ENCODE measurements at regions not wholly inside any gene's neighbourhood (a gene's known extent, or its start where the extent isn't known, plus 50 kb on each side); places are given as distances from the start of the nearest gene placed in this dataset.

- TF ChIP-seq ZNF513 (tag by site-specific recombination; IDR thresholded peaks at IDR 0.05) = no peak
- TF ChIP-seq ZNF843 (tag by site-specific recombination; IDR thresholded peaks at IDR 0.05) = no peak
- no peak for TF ChIP-seq ZBTB20 (tag by site-specific recombination; IDR thresholded peaks at IDR 0.05)
- no peak for TF ChIP-seq TCF7L2 (IDR thresholded peaks at IDR 0.05; ENCODE audit: borderline replicate concordance, low read depth, low read length)
- no peak for TF ChIP-seq BCL11B (tag by site-specific recombination; IDR thresholded peaks at IDR 0.05; ENCODE audit: low read depth)
- no peak for TF ChIP-seq ZNF624 (tag by site-specific recombination; IDR thresholded peaks at IDR 0.05)
- TF ChIP-seq RBAK (tag by site-specific recombination; IDR thresholded peaks at IDR 0.05) = no peak
- TF ChIP-seq ZNF488 (tag by site-specific recombination; IDR thresholded peaks at IDR 0.05) = no peak
- TF ChIP-seq ZNF266 (tag by site-specific recombination; IDR thresholded peaks at IDR 0.05; ENCODE audit: low read depth) = no peak
- TF ChIP-seq ZNF600 (tag by site-specific recombination; IDR thresholded peaks at IDR 0.05) = no peak
- no peak for TF ChIP-seq ZNF629 (tag by site-specific recombination; IDR thresholded peaks at IDR 0.05)
- no peak for TF ChIP-seq ZNF747 (tag by site-specific recombination; IDR thresholded peaks at IDR 0.05)
Measured at GRCh38 chr6:14281811-14282660, 164.5 kb downstream of the CD83 start (continued).

GRCh38 chr6:14282854-14283505, 165.4 kb downstream of the CD83 start:
- no peak overlapping the region for H3K27ac ChIP-seq (ENCODE audit: extremely low read depth, low read depth, low read length)
- POLR2A ChIA-PET = no interaction called here
- CTCF ChIA-PET = interaction anchor here (0.6 to 1.6 kb wide), 5 partner anchors 24 to 947 kb away, joined by 3 to 4 read pairs (median 3); no protein-coding TSS in a partner anchor
- H3K9me3 ChIP-seq (ENCODE audit: control insufficient read depth, insufficient read depth, low read depth, low read length) = no peaks in the 10 kb centered on the region
- no peaks in the 10 kb centered on the region for H3K36me3 ChIP-seq (ENCODE audit: control insufficient read depth in 2 of 2, insufficient read depth in 1 of 2, low read length in 2 of 2)
- no peak overlapping the region for H3K4me3 ChIP-seq (ENCODE audit: low read depth, low read length)
- H3K4me1 ChIP-seq (ENCODE audit: control insufficient read depth, insufficient read depth, low read length) = peaks cover 2% of the 10 kb centered on the region; the same call in 1 of the 2 replicates
- no peak for TF ChIP-seq ZNF404 (tag by site-specific recombination; IDR thresholded peaks at IDR 0.05)
- TF ChIP-seq ZNF585B (tag by site-specific recombination; IDR thresholded peaks at IDR 0.05) = no peak
- TF ChIP-seq ZNF175 (tag by site-specific recombination; IDR thresholded peaks at IDR 0.05) = no peak
- TF ChIP-seq ZNF621 (tag by site-specific recombination; IDR thresholded peaks at IDR 0.05) = no peak
- no peak for TF ChIP-seq ZBTB10 (tag by site-specific recombination; IDR thresholded peaks at IDR 0.05)
- no peak for TF ChIP-seq ZNF518A (tag by site-specific recombination; conservative IDR thresholded peaks at IDR 0.05; ENCODE audit: low read depth)
- TF ChIP-seq ZNF623 (tag by site-specific recombination; IDR thresholded peaks at IDR 0.05) = no peak
- TF ChIP-seq SCRT1 (tag by site-specific recombination; IDR thresholded peaks at IDR 0.05; ENCODE audit: borderline replicate concordance) = no peak
- TF ChIP-seq KLF8 (tag by site-specific recombination; IDR thresholded peaks at IDR 0.05) = no peak
- no peak for TF ChIP-seq KLF1 (tag by site-specific recombination; IDR thresholded peaks at IDR 0.05)
- TF ChIP-seq ZNF837 (tag by site-specific recombination; IDR thresholded peaks at IDR 0.05) = no peak
- TF ChIP-seq GLIS2 (tag by site-specific recombination; IDR thresholded peaks at IDR 0.05) = no peak
- TF ChIP-seq ZNF398 (tag by site-specific recombination; IDR thresholded peaks at IDR 0.05) = no peak
